Hepatic stellate cell (primary cell): ENCODE measurements at regions not wholly inside any gene's neighbourhood (a gene's known extent, or its start where the extent isn't known, plus 50 kb on each side); places are given as distances from the start of the nearest gene placed in this dataset.
"Not testable (repeated sequence)": the region's sequence is repeated elsewhere in the genome, so short reads cannot be mapped to it uniquely, and the experiment has no call there.

ENCODE experiments used
- DNase-seq: peaks from one replicate; pipeline ENCODE4 v3.0.0; 2011; ENCODE audit warnings: low spot score

DNA sequence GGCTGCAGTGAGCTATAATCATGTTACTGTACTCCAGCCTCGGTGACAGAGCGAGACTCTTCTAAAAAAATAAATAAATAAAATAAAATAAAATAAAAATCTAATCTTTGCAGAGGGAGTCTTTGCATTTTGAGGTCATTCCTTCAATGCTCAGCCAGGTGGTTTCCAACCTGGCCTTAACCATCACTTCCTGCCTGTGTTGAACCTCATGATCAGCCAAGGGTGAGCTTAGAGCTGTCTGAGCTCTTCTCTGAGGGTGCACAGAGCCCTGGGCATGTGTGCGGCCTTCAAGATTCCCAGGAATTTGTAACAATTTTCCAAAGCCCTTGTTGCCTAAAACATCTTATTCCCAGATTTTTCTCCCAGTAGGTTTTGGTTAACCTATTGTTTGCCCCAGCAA lies 94.3 kb downstream of the KCNJ12 start:
- DNase-seq = not testable (repeated sequence)

DNA sequence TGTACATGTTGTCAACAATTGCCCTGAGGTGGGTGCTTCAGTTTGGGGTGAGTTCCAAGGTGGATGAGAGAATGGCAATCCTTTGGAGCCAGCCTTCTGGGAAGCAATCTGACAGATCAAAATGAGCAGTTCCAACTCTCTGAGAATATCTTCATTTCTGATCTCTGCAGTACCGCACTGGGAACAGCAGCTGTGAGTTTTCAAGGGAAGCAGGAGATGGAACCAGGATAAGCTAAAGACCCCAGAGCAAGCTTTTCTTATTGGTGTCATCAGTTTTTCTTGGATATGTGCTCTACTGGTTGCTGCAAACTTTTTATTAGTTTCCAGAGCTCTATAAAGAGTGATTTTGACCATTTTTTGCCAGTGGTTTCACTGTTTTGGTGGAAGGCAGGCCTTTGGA lies 94.7 kb downstream of the KCNJ12 start:
- no peak for DNase-seq

DNA sequence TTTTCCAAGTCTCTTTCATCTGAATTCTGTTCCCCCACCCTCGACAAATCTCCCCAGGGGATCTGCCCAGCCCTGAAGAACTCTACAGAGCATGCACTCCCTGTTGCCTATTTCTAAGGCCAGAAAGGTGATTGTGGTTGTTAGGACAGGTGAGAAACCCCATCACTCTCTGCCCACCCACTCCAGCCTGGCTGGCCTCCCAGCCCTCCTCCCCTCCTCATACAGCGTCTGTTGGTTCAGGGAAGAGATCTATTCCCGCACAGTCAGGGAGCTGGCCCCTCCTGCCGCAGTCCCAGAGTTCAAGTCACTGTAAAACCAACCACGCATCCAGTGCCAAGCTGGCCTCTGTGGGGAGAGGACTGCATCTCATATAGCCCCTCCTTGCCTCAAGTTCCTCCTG lies 98.7 kb downstream of the KCNJ12 start:
- no peak for DNase-seq

DNA sequence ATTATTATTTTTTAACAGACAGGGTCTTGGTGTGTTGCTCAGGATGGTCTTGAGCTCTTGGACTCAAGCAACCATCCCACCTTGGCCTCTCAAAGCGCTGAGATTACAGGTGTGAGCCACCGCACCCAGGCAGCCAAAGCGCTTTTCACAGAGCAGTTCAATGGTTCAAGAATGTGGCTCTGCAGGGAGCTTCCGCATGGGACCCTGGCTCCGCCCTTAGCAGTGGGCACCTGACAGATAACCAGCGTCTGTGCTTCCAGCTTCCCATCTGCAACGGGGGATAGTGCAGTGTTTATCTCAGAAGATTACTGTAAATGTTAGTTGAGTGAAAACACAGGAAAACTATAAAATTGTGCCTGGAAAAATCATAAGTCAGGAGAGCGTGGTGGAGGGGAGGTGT lies 99.4 kb downstream of the KCNJ12 start:
- DNase-seq = no peak

DNA sequence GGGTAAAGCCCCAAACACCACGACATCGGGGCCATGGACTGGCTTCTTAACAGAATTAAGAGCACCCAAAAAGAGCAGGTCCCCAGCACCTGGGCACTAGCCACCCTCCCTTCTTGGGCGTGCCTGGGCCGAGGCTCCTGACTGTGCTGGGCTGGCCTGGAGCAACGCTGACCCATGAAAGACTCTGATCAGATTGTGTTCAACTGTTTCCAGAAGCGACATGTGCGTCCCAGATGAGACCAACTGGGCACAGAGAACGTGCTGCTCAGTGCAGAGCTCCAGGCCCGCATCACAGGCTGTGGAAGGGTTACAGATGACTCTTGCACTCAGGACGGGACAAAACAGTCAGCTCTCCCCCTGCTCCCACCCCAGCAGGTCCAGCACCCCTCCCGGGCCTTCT lies 100.7 kb downstream of the KCNJ12 start:
- no peak for DNase-seq

DNA sequence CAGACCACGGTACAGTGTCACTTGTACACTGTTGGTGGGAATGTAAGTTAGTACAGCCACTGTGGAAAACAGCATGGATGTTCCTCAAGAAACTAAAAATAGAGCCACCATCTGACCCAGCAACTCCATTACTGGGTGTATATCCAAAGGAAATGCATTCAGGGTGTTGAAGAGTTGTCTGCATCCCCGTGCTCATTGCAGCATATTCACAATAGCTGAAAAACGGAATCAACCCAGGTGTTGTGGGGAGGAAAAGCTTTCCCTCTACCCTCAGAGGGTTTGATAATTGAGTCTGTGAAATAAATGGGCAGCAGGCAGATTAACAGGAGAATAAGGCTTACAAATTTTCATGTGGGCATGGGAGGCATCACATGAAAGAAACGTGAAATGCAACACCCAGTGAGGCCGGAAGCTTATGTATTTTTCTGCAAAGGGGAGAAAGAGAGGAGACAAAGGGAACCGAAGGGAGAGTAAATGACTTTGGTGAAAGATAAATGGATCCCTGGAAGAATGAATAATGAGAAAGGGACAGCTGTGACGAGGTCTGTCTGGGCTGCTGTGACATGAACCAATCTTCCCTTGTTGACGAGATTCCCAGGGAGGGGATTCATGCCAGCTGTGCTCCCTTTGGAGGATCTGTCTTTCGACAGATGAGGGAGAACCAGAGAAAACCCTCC lies 106.2 kb downstream of the KCNJ12 start:
- DNase-seq = no peak

DNA sequence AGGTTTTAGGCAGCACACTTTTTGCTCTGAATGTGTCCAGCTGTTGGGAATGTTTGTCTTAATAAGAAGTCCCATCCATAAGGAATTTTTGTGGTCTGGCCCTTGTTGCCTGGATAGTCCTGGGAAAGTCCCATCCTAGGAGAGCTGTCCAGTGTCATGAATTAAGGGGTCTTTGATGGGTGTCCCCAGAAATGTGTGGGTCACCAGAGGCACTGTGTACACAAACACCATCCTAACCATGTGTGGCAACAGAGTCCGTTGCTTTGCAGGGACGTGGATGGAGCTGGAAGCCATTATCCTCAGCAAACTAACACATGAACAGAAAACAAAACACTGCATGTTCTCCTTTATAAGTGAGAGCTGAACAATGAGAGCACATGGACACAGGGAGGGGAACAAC lies 111.9 kb downstream of the KCNJ12 start:
- not testable (repeated sequence) for DNase-seq

DNA sequence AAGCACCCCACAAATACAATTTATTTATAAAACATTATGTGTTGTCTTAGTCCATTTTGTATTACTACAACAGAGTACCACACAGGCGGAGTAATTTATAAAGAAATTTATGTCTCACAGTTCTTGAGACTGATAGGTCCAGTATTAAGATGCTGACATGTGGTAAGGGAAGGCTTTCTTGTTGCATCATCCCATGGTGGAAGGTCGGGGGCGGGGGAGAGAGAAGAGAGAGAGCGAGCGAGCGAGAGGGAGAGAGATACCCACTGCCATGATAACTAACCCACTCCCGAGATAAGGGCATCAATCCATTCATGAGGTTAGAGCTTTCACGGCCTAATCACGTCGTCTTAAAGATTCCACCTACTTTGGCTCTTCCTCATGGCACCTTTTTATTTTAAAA lies 117.8 kb downstream of the KCNJ12 start:
- DNase-seq = no peak

DNA sequence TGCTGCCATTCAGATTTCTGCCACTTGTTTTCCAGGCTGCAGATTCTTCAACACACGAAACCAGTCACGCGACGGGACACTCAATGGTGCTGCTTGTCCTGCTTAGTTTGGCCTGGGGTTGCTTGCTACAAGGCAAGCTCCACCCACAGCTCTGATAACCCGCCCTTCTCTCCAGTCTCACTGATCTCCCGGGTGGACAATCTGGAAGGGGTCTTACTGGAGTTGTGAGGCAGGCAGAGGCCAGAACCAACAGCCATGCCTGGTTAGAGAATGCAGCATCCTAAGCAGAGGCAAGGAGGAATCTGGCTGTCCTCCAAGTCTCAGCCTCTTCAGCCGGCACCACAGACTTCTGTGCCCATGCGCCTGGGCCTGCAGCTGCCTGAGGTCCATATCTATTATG lies 119.1 kb downstream of the KCNJ12 start:
- no peak for DNase-seq

DNA sequence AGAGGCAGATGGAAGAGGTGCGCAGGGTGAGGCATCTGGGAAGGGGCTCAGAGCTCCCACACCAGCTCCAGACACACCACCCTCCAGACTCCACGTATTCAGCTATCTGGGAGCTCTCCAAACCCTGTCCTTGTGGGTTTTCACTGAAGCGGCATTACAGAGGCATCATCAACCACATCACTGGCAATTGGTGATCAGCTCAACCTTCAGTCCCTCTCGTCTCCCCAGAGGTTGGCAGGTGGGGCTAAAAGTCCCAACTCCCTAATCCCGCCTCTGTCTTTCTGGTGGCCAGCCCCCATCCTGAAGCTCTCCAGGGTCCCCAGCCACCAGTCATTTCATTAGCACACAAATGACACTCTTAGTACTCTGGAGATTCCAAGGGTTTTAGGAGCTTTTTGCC lies 123.9 kb downstream of the KCNJ12 start:
- DNase-seq = no peak

DNA sequence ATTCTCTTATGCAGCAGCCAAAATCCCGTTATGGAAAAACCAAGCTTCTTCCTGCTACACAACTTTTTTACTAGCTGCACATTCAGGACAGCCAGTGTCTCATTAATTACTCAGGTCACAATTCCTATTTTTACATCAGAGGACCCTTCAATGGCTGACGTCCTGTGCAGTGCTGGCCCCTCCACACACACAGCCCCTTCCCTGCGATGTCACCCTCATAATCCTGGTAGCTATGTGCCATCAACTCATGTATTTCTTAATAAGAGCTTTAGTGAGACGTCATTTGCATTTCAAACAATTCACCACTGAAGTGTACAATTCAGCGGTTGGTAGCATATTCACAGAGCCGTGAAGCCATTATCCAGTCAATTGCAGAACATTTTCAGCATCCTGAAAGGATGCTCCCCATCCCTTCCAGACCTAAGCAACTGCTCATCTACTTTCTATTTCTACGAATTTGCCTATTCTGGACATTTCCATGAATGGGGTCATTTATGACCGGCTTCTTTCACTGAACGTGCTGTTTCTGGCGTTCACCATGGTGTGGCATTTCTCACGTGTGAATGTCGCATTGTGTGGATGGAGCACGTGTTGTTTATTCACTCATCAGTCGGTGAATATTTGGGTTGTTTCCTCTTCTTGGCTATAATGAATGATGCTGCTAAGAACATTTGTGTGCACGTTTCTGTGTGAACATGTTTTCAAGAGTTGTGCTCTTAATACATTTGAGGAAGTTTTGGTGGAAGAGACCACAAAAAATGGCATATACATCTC lies 126.0 kb downstream of the KCNJ12 start:
- DNase-seq = not testable (repeated sequence)

DNA sequence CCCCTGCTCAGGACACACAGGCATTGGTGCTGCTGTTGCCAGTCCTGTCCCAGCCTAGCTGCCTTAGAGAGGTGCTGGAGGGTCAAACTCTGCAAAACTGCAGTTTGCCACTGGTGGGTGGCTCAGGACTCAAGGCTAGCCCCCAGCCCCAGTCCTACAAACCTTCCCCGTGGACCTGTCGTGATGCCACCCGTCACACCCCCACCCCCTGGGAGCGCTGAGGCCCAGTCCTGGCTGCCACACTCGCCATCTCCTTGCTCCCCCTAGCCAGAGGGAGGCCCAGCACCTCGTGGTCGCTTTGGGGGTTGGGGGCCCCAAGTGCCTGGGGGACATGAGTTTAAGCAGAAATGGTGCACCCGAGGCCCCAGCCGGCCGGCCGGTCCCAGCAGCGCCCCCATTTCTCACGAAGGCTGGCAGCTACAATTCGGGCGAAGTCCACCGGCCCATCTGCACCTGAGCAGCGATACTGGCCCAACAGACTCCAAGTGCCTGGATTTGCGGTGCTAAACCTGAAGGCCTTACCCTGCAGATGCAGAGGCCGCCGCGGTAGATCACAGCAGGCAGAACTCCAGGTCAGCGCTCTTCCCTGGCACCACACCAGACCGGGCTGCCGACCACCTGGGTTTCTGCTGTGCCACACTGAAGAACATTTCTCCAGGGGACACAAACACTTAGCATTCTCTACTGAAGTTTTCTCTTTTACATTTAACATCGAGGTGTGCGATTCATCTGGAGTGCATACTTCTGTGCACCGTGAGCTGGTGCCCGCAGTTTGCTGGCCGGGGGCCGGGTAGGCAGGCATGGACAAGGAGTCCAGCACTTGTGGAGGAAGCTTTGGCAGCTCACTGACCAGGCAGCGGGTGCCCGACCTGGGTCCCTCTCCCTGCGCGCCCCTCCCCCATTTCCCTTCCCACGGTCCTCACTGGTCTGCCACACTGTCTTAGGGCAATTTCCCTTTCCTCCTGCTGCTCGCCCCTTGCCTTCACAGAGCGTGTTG lies 130.0 kb downstream of the KCNJ12 start:
- DNase-seq = no peak

DNA sequence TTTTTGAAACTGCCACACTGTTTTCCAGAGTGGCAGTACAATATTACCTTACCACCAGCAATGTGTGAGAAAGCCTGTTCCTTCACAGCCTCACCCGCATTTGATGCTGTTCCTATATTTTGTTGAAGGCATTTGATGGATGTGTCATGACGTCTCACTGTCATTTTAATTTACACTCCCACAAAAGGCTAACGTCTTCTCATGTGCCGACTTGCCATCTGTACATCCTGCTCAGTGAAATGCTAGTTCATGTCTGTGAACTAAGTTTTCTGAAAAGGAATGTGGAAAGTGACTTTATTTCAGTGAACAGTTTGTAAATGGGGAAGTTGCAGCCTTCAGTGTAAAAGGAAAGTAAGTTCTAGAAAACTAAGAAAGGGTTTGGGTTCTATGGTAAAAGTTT lies 131.6 kb downstream of the KCNJ12 start:
- DNase-seq = not testable (repeated sequence)

DNA sequence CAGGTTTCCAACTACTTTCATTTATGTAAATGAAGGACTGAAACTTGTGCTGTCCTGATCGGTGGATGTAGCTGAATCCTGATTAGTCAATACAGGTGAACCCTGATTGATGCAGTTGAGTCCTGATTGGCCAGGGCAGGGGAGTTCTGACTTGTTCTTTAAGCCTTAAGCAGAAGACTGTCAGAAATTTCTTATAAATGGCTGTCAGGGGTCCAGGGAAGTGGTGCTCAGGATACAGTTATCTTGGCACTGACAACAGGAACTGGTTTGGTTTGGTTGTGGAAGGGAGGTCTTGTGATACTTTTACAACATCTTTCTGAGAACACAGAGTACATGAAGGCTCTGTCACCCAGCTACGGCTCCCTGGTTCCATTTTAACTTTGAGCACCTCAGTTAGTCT lies 132.1 kb downstream of the KCNJ12 start:
- DNase-seq = no peak

DNA sequence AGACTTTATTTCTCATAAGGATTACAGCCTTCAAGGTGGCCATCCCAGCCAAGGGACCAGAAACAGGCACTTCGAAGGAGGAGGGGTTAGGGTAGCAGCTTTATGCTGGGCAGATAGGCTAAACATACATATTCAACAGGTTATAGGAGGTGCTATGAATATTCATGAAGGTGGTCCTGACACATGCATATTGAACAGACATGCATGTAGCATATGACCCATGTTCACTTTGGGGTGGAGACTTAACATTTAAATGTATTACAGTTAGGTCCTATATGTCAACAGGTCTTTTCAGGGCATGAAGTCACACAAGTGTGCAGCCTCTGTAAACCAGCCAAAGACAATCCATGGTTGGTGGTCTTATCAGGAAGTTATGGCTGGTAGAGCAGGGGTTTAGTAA lies 133.2 kb downstream of the KCNJ12 start:
- not testable (repeated sequence) for DNase-seq

DNA sequence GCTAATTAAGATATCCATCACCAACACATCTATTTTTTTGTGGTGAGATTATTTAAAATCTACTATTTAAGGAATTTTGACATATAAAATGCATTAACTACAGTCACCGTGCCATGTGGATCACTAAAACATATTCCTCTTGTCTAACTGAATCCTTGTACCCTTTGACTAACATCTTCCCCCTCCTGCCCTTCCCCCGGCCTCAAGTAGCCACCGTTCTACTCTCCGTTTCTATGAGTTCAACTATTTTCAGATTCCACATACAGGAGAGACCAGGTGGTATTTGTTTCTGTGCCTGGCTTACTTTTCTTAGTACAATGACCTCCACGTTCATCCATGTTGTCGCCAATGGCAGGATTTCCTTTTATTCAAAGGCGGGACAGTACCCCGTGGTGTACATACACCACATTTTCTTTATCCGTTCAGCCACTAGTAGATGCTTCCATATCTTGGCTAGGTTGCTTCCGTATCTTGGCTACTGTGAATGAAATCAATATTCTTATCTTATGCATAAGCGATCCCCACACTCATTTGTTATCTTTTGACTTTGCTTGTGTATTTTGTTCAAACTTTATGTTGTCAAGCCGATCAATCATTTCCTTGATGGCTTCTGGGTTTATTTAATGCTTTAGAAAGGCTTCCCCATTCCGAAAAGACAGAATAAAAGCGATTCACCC lies 134.7 kb downstream of the KCNJ12 start:
- DNase-seq = no peak

DNA sequence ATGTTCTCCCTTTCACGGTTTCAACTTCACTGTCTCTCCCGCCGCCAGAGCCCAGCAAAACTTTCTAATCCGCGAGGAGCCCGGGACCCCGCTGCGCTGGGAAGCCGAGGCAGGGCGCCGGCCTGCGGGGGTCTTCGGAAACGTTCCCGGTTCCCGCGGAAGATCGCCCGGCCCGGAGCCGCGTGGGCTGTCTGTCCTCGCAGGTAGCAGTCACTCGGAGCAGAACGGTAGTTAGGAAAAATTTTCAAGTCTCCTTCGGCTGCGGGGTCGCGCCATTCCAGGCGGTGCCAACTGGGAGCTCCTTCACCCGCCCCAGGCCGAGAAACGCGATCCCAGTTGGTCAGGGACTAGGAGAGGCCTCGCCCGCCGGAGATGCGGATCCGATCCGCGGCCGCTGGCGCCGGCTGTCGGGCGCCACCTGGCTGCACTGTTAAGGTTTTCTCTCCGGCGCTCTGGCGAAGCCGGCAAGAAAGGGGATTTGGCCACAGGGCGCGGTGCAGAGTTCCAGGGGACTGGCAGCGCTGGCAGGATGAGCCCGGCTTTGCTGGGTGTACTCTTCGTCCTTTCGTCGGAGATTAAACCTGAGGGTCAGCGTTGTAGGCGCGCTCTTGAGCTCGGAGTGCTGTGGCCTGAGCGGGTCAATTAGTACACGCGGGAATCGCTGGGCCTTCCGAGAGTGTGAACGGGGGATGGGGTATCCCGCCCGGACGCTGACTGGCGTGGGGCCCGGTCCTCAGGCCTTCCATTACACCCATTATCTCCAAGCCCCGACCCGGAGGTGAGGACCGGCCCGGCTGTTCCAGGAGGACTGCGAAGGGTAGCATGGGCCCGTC lies 135.4 kb downstream of the KCNJ12 start:
- DNase-seq = peak; percentile 83

DNA sequence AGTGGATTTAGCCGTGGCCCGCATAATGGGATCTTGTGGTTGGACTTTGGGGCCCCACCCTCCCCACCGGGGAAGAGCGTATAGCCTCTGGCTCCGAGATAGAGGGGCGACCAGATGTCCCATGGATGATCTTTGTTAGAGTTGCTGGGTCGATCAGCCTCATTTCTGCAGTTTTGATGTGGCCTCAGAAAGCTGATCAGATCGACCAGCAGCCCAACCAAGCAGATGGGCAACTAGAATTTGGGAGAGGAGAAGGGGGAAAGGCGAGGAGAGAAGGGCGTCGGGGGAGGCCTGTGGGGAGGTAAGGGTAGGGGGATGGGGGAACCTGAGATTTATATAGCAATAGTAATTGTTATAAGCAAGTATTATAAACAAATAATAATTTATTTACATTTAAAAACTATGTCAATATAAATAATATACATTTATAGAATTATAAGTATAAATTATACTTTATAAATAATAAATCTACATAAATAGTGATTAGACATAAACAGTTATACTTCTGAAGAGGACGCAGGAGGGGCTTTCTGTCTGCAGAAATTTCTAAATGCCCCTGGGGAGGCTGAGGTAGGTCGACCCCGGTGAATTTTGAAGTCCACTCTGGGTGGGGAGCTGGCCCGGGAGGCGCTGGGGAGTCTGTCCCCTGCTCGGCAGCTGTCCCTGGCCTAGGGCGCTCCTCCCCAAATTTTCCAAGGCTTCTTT lies 136.3 kb downstream of the KCNJ12 start:
- DNase-seq = peak; percentile 17

DNA sequence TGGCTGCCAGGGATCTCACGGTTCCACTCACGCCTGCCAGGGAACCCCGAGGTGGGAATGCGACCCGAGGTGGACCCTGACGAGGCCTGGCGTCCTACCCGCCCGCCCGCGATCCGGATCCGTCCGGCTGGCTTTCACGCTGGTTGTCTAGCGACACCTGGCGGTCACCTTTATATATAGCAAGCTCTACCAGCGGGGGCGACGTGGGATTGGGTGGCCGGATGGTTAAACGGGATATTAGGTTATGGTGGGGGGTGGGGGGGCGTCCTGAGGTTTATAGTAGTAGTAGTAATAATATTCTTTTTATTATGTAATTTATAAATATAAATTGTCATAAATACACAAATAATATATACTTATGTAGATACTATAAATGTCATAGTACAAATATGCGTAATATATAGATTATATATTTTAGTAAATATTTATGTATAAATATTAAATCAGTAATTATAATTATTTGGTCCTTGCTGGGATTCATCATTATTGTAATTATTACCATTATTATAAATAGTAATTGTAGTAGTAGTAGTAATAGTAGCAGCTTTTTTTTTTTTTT lies 136.9 kb downstream of the KCNJ12 start:
- DNase-seq = peak; percentile 89

DNA sequence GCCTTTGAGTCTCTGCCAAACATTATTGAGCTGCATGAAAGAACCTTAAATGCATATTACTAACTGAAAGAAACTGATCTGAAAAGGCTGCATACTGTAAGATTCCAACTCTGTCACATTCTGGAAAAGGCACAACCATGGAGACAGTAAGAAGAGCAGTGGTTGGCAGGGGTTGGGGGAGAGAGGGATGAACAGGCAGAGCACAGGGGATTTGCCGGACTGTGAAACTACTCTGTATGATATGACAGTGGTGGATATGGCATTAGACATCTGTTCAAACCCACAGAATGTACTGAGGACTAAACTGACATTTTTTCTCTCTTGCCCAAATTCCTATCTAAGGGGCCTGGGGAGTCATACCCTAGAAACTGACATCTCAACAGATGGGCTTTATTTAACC lies 138.4 kb downstream of the KCNJ12 start:
- DNase-seq = not testable (repeated sequence)
